ENCODE measurements at regions not wholly inside any gene's neighbourhood (a gene's known extent, or its start where the extent isn't known, plus 50 kb on each side); places are given as distances from the start of the nearest gene placed in this dataset.
A peak's percentile ranks its signal among the peaks of the same experiment; 100 is the strongest.

- DNase-seq = no peak
Measured at GRCh38 chr2:217687771-217688170, 315.0 kb downstream of the TNS1 start.

DNA sequence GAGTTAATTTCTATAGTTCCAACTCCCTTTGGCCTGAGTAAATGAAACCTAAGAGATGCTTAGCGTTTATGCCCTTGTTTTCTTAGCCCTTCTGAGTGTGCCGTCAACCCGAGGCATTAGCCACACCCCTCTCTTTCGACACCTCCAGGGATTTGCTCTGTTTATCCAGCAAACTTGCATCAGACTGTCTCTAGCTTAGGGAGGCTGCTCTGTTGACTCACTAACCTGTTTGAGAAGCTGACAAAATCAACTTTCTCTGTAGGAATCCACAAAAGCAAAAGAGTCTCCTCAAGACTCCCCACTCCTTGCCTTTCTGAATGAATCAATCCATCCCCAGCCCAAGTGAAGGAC lies 317.6 kb downstream of the TNS1 start:
- peak; percentile 89 for DNase-seq

DNA sequence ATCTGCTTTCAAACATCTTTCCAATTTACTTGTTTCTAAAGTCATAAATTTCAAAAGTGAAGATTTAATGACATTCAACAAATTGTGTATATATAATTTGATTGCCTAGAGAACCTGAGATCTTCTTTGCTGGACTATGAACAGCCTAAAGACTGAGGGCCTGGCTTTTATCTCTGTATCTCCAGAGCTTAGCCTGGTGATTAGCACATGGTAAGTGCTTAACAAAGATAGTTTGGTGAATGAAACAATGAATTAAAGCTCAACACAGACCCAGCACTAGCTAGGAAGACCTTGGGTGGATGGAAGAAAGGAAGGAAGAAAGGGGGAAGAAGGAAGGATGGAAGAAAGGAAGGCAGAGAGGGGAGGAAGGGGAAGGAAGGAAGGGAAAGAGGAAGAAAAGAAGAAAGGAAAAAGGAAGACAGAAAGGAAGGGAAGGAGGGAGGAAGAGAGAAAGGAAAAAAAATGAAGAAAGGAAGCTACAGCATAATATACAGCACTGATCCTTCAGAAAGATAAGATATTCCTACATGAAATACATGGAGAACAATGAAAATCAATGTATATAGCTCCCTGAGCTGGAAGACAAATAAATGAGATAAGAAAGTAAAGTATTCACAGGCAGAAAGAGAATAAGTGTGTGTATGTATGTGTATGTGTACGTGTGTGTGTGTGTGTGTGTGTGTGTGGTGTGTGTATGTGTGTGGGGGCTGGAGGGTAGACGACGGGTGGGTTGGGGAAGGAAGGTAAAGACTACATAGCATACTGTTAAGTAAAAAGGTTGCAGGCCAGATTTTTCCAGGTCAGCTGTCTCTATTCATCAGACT lies 318.2 kb downstream of the TNS1 start:
- no peak for DNase-seq

GRCh38 chr2:217683106-217683870 lies 319.5 kb downstream of the TNS1 start:
- DNase-seq = no peak

- DNase-seq = no peak
Measured at GRCh38 chr2:217681791-217682190, 321.0 kb downstream of the TNS1 start.

GRCh38 chr2:217680381-217680780 lies 322.4 kb downstream of the TNS1 start:
- DNase-seq = no peak

- no peak for DNase-seq
Measured at GRCh38 chr2:217673627-217674026, 329.2 kb downstream of the TNS1 start.

DNA sequence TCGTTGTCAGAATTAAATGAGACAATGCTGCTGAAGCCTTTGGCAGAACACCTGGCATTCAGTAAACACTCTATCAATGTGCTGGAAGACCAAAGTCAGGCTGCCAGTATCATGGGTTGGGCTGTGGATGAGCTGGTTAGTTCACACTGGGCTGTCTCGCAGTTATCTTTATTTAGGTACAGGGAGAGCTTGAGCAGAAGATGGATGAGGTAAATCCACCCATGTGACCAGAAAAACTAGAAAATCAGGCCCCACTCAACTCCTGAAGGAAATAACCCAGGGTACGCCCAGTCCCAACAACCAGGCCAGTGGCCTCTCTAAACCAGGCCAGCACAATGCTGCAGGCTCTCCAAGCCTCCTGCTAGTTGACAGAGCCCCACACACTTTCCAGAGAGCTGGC lies 330.3 kb downstream of the TNS1 start:
- no peak for DNase-seq

GRCh38 chr2:217671871-217672270 lies 330.9 kb downstream of the TNS1 start:
- no peak for DNase-seq

DNA sequence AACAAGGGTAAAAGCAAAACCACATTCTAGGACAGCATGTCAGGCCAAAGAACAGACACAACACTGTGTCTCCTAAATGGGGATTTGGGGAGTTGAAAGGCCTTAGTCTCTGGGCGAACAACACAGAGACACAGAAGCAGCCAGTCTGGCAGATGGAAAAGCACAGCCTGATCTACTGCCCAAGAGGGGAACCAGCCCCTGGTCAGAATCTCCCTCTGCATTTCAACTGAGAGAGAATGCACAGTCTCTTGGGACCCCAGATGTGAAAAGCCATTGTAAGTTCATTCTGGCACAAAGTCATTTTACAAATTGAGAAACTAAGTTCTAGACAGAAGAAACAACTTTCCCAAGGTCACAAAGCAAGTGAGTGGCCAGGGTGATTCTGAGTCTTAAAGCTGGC lies 331.7 kb downstream of the TNS1 start:
- DNase-seq = no peak

DNA sequence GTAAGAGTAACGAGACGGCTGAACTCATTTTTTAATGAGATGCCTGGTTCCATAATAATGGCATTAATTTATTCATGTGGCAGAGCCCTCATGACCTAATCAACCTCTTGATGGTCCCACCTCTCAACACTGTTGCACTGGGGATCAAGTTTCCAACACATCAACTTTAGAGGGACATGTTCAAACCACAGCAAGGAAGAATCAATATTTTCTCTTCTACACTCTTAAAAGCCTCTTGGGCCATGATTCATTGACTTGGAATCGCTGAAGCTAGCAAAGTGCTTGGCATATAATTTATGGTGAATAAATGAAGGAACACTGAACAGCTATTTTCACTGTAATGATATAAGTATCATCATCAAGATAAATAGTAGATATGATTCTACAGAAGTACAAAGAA lies 333.0 kb downstream of the TNS1 start:
- no peak for DNase-seq

DNA sequence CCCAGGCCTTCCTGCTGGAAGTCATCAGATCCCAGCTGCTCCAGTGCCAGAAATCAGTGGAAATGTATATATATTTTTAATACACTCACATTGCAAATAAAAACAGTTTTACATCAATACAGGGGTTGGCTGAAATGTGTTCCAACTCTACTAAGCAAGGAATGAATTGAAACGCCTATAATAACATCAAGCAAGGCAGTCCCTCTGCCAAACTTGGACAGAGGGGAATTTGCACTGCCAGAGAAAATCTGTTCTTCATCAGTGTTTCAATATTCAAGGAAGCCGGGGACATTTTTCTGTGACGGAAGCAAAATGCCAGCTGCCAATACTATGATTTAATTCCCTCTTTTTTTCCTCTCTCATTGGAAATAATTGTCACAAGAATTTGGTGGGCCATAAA lies 335.3 kb downstream of the TNS1 start:
- no peak for DNase-seq

- no peak for DNase-seq
Measured at GRCh38 chr2:217667035-217667434, 335.8 kb downstream of the TNS1 start.

GRCh38 chr2:217666338-217666737 lies 336.5 kb downstream of the TNS1 start:
- no peak for DNase-seq

DNA sequence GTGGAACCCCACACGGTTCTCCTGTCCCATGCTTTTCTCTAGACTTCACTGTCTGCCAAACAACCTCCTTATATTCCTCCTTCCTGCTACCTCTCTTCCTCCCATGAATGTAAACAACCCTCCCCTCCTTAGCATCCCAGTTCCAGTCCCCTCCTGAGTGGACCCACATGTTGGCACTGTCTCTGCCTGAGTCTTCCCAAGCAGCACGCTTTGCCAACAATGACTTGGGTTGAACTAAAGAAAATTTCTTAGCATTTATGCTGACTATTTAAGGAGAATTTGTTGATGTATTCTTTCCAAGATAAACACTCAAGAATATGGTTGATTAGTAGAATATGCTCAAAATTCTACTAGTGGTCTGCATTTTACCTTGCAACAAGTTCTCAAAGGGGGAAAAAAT lies 338.0 kb downstream of the TNS1 start:
- no peak for DNase-seq

- DNase-seq = no peak
Measured at GRCh38 chr2:217662984-217663602, 339.7 kb downstream of the TNS1 start.

DNA sequence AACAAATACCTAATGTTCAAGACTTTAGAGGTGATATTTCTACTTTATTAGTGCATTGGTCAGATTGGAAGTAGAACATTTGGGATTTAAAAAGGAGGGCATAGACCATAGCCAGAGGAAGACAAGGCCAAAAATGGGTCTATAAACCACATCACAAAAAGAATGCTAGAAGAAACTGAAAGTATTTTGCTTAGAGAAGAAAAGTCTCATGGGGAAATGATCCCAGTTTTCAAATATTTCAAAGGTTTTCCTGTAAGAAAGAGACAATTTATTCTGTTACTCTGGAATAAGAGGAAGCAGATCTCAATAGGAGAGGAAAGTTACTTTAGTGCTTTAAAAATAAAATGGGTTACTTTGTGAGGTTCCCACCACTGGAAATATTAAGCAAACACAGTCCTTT lies 341.4 kb downstream of the TNS1 start:
- no peak for DNase-seq

- no peak for DNase-seq
Measured at GRCh38 chr2:217660423-217660822, 342.4 kb downstream of the TNS1 start.

GRCh38 chr2:217658806-217659205 lies 344.0 kb downstream of the TNS1 start:
- DNase-seq = no peak

DNA sequence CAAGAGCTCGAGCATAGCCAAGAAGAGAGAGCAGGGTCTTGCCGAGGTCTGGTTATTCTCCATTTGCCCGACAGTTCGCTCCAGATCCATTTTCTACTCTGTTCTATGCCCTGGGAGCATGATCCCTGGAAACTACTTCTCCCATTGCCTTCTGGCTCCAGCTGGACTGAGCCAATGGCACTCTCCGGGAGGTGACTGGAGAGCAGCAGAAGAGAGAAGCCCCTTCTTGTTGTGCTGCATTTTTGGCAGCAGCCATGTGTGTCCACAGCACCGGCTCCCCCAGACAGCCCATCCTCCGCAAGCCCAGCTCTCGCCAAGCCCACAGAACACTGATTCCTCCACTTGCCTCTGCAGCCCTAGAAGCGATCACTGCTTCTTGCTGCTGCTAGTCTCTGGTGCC lies 345.5 kb downstream of the TNS1 start:
- no peak for DNase-seq

DNA sequence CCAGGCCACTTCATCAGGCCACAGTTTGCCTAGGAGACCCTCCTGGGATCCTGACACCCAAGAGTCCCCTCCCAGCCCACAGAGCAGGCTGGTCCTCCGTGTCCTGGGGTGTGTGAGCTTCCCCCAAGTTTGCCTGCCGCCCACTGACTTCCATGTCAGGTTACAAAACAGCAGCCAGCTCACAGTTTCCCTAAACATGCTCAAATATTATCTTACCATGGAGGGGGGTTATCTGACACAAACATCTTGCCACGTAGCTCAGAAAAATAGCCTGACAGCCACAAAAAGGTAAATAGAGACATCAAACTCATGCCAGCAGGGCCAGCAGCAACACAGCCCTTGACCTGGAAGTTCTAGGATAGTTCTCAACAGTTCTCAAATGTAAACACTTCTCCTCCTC lies 346.5 kb downstream of the TNS1 start:
- DNase-seq = no peak

DNA sequence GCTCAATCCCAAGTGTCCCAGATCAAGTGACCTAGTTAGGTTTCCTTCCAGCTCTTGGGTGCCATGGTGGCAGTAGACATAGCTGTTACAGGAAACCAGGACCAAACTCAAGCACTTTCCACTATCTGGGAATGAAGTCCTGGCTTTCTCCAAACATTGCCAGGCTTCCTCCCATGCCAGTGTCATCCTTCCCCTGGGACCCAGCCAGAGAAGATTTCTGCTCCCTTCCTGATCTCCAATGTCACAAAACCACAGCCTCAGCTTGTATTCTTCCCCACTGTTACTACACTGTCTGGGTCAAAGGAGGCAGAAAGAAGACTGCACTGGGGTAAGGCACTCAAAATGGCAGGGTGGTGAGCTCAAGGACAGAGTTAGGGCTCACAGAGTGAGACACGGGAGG lies 347.1 kb downstream of the TNS1 start:
- DNase-seq = no peak

- DNase-seq = no peak
Measured at GRCh38 chr2:217654168-217654567, 348.6 kb downstream of the TNS1 start.
